K562 (cell line): ENCODE measurements at regions not wholly inside any gene's neighbourhood (a gene's known extent, or its start where the extent isn't known, plus 50 kb on each side); places are given as distances from the start of the nearest gene placed in this dataset.

Experiments
- CTCF ChIP-seq, 3 experiments: IDR thresholded peaks in 2 of 3; conservative IDR thresholded peaks in 1 of 3; 2 replicates each; pipeline ENCODE4 v1.5.1; 2011 to 2012; ENCODE audit warnings: low read length in 3 of 3, mild to moderate bottlenecking in 3 of 3, control low read depth in 2 of 3, improper control_type of control experiment in 1 of 3, inconsistent platforms in 1 of 3, low read depth in 1 of 3, mixed read lengths in 1 of 3, moderate library complexity in 1 of 3; ENCODE audit not compliant: insufficient read depth in 2 of 3
- NRF1 ChIP-seq, 2 experiments: fragments of 450-650 bp; IDR thresholded peaks in 1 of 2; conservative IDR thresholded peaks in 1 of 2; 2 replicates each; pipeline ENCODE4 v1.6.1; 2014; ENCODE audit warnings: mild to moderate bottlenecking in 2 of 2
- RBBP5 ChIP-seq: fragments of 200-600 bp; sonication (generic); IDR thresholded peaks from 2 replicates; pipeline ENCODE4 v1.6.1; 2012; ENCODE audit warnings: borderline replicate concordance, mild to moderate bottlenecking, low read length, control low read depth, inconsistent platforms; ENCODE audit not compliant: insufficient read depth, poor library complexity, severe bottlenecking
- SAFB2 ChIP-seq: fragments of 200-400 bp; formaldehyde crosslinking; IDR thresholded peaks from 2 replicates; pipeline ENCODE4 v1.6.1; 2018; ENCODE audit warnings: borderline replicate concordance, low read length, low read depth, moderate library complexity; ENCODE audit not compliant: severe bottlenecking
- ZNF133 ChIP-seq: fragments of 250-450 bp; sonication (Bioruptor Pico); IDR thresholded peaks from 2 replicates; pipeline ENCODE4 v1.4.0; 2020; ENCODE audit warnings: mild to moderate bottlenecking
- ZNF318 ChIP-seq, 2 experiments: fragments of 450-650 bp; IDR thresholded peaks; 2 replicates each; pipeline ENCODE4 v1.6.1; 2016; ENCODE audit warnings: mild to moderate bottlenecking in 2 of 2, borderline replicate concordance in 1 of 2, low read depth in 1 of 2, moderate library complexity in 1 of 2

- no peak for TF ChIP-seq ZNF318 (IDR thresholded peaks at IDR 0.05; ENCODE audit: borderline replicate concordance in 1 of 2, low read depth in 1 of 2)
- no peak for TF ChIP-seq RBBP5
- TF ChIP-seq NRF1 (conservative IDR thresholded peaks at IDR 0.05 in 1 of 2, IDR thresholded peaks at IDR 0.05 in 1 of 2): no peak
- TF ChIP-seq ZNF133 (CRISPR knock-in tag): no peak
- no peak for TF ChIP-seq CTCF (IDR thresholded peaks at IDR 0.05 in 2 of 3, conservative IDR thresholded peaks at IDR 0.05 in 1 of 3; ENCODE audit: insufficient read depth in 2 of 3, low read depth in 1 of 3, low read length in 3 of 3)
- TF ChIP-seq SAFB2: no peak
- TF ChIP-seq, all 486 proteins: peak for 0
Observed at GRCh38 chr5:106843812-106844416, 826.8 kb downstream of the EFNA5 start (continued).
